Sigmoid colon (tissue), 4 donors: ENCODE measurements at regions not wholly inside any gene's neighbourhood (a gene's known extent, or its start where the extent isn't known, plus 50 kb on each side); places are given as distances from the start of the nearest gene placed in this dataset.

Experiments
- CTCF ChIP-seq, 4 experiments: fragments of 450-650 bp in 3 of 4; fragments of 200-600 bp in 1 of 4; IDR thresholded peaks; one replicate each; pipeline ENCODE4 v1.5.1; 2016 to 2019; ENCODE audit warnings: antibody characterized with exemption in 4 of 4, mild to moderate bottlenecking in 3 of 4, moderate library complexity in 2 of 4
- POLR2A ChIP-seq, 2 donors: fragments of 450-650 bp; IDR thresholded peaks; one replicate each; pipeline ENCODE4 v1.6.1; 2016; ENCODE audit warnings: antibody characterized with exemption in 2 of 2, mild to moderate bottlenecking in 2 of 2, moderate library complexity in 2 of 2
- POLR2AphosphoS5 ChIP-seq, 4 donors: sonication (generic); formaldehyde crosslinking; IDR thresholded peaks; one replicate each; pipeline ENCODE4 v1.6.1; 2017; ENCODE audit warnings: antibody characterized with exemption in 4 of 4

- TF ChIP-seq POLR2AphosphoS5 (IDR thresholded peaks at IDR 0.05) (no peak), CTCF (IDR thresholded peaks at IDR 0.05) (no peak), POLR2A (IDR thresholded peaks at IDR 0.05) (no peak)
These were observed 79.1 kb downstream of the VCPKMT start for GRCh38 chr14:50037240-50037639.
